Glomerular visceral epithelial cell (primary cell): ENCODE measurements at regions not wholly inside any gene's neighbourhood (a gene's known extent, or its start where the extent isn't known, plus 50 kb on each side); places are given as distances from the start of the nearest gene placed in this dataset.
"Not testable (repeated sequence)": the region's sequence is repeated elsewhere in the genome, so short reads cannot be mapped to it uniquely, and the experiment has no call there.

ENCODE experiments used
- DNase-seq: peaks from one replicate; pipeline ENCODE4 v3.0.0-alpha.2; 2016; ENCODE audit errors: extremely low spot score

GRCh38 chr3:21894459-21895340, 143.7 kb upstream of the ZNF385D start:
- peak; percentile 31 for DNase-seq

DNA sequence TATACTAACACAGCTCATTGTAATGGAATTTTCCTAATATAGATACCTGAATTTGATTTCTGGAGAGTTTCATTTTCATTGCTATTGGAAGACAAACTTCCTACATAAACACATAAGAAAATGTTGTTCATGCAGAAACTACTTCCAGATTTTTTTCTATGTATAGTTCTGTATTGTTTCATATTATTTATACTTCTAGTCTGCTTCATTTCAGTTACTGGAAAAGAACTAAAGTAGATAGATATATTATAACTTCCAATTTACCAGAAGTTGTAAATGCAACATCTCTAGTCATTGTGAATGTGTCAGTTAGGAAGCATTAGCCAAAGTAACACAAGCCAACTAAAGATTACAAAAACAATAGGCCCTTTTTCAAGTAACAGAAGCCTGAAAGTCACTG, 147.3 kb upstream of the ZNF385D start:
- no peak for DNase-seq

GRCh38 chr3:21901484-21901883, 150.5 kb upstream of the ZNF385D start:
- no peak for DNase-seq

- no peak for DNase-seq
Measured at GRCh38 chr3:21902956-21903355, 151.9 kb upstream of the ZNF385D start.

GRCh38 chr3:21909096-21909495, 158.1 kb upstream of the ZNF385D start:
- DNase-seq = no peak

GRCh38 chr3:21912711-21913110, 161.7 kb upstream of the ZNF385D start:
- no peak for DNase-seq

- DNase-seq = no peak
Measured at GRCh38 chr3:21913791-21914190, 162.8 kb upstream of the ZNF385D start.

DNA sequence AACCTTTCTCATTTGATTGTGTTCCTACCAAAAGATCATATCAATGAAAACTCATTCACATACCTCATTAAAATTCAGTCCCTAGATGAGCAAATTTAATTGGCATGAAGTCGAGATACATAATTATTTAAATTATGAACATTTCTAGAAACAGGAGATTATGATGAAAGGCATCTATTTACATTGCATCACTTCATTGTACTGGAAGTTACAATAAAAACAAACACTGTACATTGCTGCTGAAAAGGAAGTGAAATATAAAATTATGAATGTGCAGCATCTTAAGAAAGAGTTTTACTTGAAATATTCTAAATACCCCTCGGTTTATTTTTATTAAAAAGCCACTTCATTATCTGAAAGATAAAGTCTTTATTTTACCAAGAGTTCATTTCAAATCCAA, 163.4 kb upstream of the ZNF385D start:
- DNase-seq = no peak

GRCh38 chr3:21919383-21919782, 168.4 kb upstream of the ZNF385D start:
- DNase-seq = no peak

GRCh38 chr3:21920421-21920861, 169.4 kb upstream of the ZNF385D start:
- DNase-seq = peak; percentile 44

DNA sequence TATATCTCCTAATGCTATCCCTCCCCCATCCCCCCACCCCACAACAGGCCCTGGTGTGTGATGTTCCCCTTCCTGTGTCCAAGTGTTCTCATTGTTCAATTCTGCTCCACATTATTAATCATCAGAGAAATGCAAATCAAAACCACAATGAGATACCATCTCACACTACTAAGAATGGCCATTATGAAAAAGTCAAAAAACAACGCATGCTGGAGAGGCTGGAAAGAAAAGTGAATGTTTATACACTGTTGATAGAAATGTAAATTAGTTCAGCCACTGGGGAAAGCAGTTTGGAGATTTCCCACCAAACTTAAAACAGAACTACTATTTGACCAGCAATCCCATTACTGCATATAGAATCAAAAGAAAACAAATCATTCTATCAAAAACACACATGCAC, 172.1 kb upstream of the ZNF385D start:
- not testable (repeated sequence) for DNase-seq

DNA sequence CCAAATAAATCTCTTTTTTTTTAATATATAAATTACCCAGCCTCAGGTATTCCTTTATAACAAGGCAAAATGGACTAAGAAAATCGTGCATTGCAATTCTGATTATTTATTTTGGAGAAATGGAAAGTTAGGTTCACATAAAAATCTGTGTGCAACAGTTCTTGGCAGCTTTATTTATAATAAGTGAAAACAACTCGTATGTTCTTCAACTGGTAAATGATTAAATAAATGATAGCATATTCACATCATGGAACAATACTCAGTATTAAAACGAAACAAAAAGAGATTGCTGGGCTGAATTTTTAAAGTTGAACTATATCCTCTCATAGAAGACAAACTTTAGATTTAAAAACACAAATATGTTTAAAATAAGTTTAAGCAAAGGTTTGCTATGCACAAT, 176.3 kb upstream of the ZNF385D start:
- DNase-seq = no peak

DNA sequence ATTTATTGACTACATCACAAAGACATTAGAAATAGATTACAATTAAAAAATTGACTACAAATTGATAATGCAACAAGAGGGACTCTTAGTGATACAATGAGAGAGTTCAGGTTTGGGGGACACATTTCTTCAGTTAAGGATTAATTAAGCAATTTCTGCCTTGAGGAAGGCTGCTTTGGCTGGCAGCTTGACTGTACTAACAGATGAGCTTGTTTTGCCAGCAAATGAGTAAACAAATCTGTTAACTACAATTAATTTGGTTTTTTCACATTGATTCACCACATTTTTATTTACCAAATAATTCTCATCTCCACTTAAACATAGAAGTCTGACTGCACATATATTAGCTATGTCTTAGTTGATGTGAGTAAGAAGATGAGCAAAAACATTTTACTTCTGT, 183.6 kb upstream of the ZNF385D start:
- DNase-seq = no peak

DNA sequence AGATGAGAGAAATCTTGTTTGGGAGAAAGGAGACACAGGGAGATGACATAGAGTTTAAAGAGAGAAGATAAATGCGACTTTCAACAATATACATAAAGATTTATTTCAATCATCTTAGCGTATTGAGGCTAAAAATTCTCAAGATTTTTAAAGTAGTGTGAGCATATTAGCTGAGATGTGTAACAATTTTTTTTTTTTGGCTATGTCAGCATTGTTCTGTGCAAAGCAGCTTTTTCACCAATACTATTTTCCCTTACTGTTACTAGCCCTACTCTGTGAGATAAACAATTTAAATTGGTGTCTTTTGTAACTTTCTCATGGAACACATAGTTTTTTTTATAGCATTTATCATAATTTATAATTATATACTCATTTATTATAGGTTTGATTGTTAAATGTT, 185.2 kb upstream of the ZNF385D start:
- no peak for DNase-seq

DNA sequence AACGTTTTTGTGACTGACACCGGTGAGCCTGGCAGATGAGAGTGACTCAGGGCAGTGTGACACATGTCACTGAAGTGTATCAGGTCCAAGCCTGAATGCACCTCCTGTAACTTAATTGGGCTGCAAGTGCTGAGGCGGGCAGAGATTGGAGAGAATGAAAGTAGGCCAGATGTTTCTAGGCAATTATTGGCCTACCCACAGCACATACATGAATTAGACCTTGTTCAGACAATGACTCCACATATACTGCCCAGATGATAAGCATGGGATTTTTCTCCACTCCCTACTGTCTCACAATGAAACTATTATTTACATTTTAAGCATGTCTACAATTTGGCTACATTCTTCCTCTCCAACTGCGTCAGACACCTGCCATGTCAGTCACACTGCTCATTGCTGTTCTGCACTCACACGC, 187.3 kb upstream of the ZNF385D start:
- DNase-seq = no peak

- peak; percentile 28 for DNase-seq
Measured at GRCh38 chr3:21942328-21942727, 191.3 kb upstream of the ZNF385D start.

DNA sequence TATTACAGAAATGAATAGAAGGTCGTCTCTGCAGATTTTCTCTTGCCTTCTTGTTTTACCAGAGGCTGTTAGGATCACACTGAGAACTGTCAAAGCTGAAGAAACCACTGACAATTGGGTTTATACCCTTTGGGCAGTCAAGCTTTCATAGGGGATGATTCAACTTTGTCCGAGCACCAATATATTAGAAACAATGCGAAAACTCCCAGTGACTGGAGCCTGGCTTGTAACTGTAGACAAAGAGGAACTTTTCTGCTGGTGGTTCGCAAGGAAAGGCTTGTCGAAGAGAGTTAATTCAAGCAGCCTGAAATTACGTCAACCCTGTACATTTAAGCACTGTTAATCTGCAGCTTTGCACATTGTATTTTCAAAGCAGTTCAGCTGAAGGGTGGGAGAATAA, 193.2 kb upstream of the ZNF385D start:
- DNase-seq = peak; percentile 7

- no peak for DNase-seq
Measured at GRCh38 chr3:21952856-21953255, 201.8 kb upstream of the ZNF385D start.

DNA sequence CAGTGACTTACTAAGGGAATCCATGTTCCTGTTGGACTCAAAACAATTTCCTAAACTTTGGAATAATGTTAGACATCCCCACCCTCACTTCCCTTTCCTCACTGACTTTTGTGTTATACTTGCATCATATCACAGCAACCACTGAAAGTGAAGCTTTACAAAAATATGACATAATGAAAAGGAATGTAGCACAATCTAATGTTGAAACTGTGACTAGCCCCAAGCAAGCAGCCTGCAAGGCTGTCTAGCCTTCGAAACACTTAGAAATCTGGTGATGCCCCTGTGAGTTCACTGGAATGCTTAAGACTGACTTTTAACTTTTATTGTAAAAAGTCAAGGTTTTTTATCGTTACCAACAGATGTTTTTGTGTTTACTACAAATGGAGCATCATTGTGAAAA, 203.7 kb upstream of the ZNF385D start:
- DNase-seq = peak; percentile 2

GRCh38 chr3:21955406-21955805, 204.4 kb upstream of the ZNF385D start:
- DNase-seq = no peak

DNA sequence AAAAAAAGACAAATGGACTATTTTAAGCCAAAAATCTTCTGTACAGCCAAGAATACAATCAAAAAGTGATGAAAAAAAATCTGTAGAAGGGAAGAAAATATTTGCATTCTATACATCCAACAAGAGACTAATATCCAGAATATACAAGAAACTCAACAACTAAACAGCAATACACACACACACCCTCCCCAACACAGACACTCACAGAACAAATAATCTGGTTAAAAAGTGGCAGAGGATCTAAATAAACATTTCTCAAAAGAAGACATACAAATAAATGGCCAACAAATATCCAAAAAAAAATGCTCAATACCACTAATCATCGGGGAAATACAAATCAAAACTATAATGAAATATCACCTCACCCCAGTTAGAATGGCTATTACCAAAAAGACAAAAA, 209.0 kb upstream of the ZNF385D start:
- DNase-seq = no peak

DNA sequence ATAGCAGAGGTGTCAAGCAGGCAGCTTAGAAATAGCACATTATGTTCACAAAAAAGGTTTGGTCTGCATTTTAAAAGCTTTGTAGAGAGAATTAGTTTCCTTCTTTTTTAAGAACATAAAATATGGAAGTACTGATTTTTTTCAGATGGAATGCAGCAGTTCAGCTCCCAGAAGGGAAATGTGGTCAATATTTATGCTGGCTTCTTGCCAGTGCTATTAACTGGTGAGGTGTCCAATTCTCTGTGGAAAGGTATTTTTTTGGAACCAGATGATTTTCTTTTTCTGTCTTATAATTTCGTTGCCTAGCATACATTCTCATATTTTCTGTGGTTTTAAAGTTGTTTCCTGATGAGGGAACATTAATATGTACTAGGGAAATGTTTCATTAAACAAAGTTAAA, 211.4 kb upstream of the ZNF385D start:
- peak; percentile 32 for DNase-seq

- DNase-seq = not testable (repeated sequence)
Measured at GRCh38 chr3:21966457-21966856, 215.4 kb upstream of the ZNF385D start.

- DNase-seq = peak; percentile 21
Measured at GRCh38 chr3:21979706-21980105, 228.7 kb upstream of the ZNF385D start.
